OCI-LY3 (cell line): ENCODE measurements at regions not wholly inside any gene's neighbourhood (a gene's known extent, or its start where the extent isn't known, plus 50 kb on each side); places are given as distances from the start of the nearest gene placed in this dataset.

Source experiments
- H2AFZ ChIP-seq: fragments of 200-600, 300-600 bp; shearing (Covaris generic); 2 replicates; pipeline ENCODE4 v1.6.0; 2014; ENCODE audit warnings: antibody characterized with exemption, low read depth, low read length
- H3K27ac ChIP-seq: fragments of 200-600, 300-600 bp; sonication (generic); 2 replicates; pipeline ENCODE4 v1.5.1; 2014; ENCODE audit warnings: mild to moderate bottlenecking, low read length, moderate library complexity, mixed read lengths
- H3K27me3 ChIP-seq: fragments of 200-600, 300-600 bp; sonication (generic); 2 replicates; pipeline ENCODE4 v1.6.1; 2014; ENCODE audit warnings: low read depth, low read length, mixed read lengths
- H3K36me3 ChIP-seq: fragments of 200-600, 300-600 bp; sonication (generic); replicated peaks from 2 replicates; pipeline ENCODE3; 2014; ENCODE audit warnings: low read depth, low read length, mixed read lengths
- H3K4me1 ChIP-seq: fragments of 300-600, 200-600 bp; sonication (generic); 2 replicates; pipeline ENCODE4 v1.6.1; 2014; ENCODE audit warnings: low read length, mixed read lengths
- H3K4me2 ChIP-seq: fragments of 200-600, 300-600 bp; sonication (generic); 2 replicates; pipeline ENCODE4 v1.6.1; 2014; ENCODE audit warnings: low read length, mixed read lengths
- H3K4me3 ChIP-seq: fragments of 300-600, 200-600 bp; sonication (generic); 2 replicates; pipeline ENCODE4 v1.5.1; 2014; ENCODE audit warnings: antibody characterized with exemption, mild to moderate bottlenecking, low read length, moderate library complexity
- H3K79me2 ChIP-seq: fragments of 300-600, 200-600 bp; shearing (Covaris generic); 2 replicates; pipeline ENCODE4 v1.6.1; 2014; ENCODE audit warnings: mild to moderate bottlenecking, low read length, mixed read lengths
- H3K9ac ChIP-seq: fragments of 300-600, 200-600 bp; shearing (Covaris generic); 2 replicates; pipeline ENCODE4 v1.6.0; 2014; ENCODE audit warnings: mild to moderate bottlenecking, low read length, moderate library complexity
- H3K9me3 ChIP-seq: fragments of 200-600, 300-600 bp; shearing (Covaris generic); 2 replicates; pipeline ENCODE4 v1.6.1; 2014; ENCODE audit warnings: low read length, mixed read lengths; ENCODE audit not compliant: insufficient read depth
- H4K20me1 ChIP-seq: fragments of 200-600, 300-600 bp; sonication (generic); 2 replicates; pipeline ENCODE4 v1.6.1; 2016; ENCODE audit warnings: low read length, mixed read lengths; ENCODE audit not compliant: insufficient read depth
- CTCF ChIP-seq: fragments of 200-600, 300-600 bp; sonication (generic); IDR thresholded peaks from 2 replicates; pipeline ENCODE4 v1.5.1; 2014; ENCODE audit warnings: antibody characterized with exemption, low read length, low read depth
- EZH2phosphoT487 ChIP-seq: fragments of 200-600 bp; shearing (Covaris generic); IDR thresholded peaks from 2 replicates; pipeline ENCODE4 v1.6.1; 2018; ENCODE audit warnings: antibody characterized with exemption, mixed run types, low read depth

GRCh38 chr3:71951361-71951760, 166.4 kb upstream of the PROK2 start:
- H3K27ac ChIP-seq, result no peak overlapping the region
- no peaks in the 10 kb centered on the region for H3K36me3 ChIP-seq
- peaks cover 98% of the 10 kb centered on the region for H3K27me3 ChIP-seq
- H3K9ac ChIP-seq, result no peak overlapping the region
- no peak overlapping the region for H3K4me2 ChIP-seq
- H2AFZ ChIP-seq, result no peak overlapping the region
- peaks cover 7% of the 10 kb centered on the region for H3K4me1 ChIP-seq
- TF ChIP-seq EZH2phosphoT487 (no peak), CTCF (no peak)
- H3K79me2 ChIP-seq, result no peaks in the 10 kb centered on the region
- H3K9me3 ChIP-seq, result no peaks in the 10 kb centered on the region
- H4K20me1 ChIP-seq, result 0 out of 2 replicates have a peak, but pooled peaks cover 7% of the 10 kb centered on the region
- H3K4me3 ChIP-seq, result no peak overlapping the region

- Histone ChIP-seq H4K20me1 (0 out of 2 replicates have a peak, but pooled peaks cover 6% of the 10 kb centered on the region), H3K4me3 (no peak overlapping the region), H3K9me3 (no peaks in the 10 kb centered on the region), H3K27ac (no peak overlapping the region), H3K9ac (no peak overlapping the region), H2AFZ (no peak overlapping the region), H3K79me2 (no peaks in the 10 kb centered on the region), H3K27me3 (peaks cover 98% of the 10 kb centered on the region), H3K4me2 (no peak overlapping the region), H3K36me3 (no peaks in the 10 kb centered on the region), H3K4me1 (no peaks in the 10 kb centered on the region)
- no peak for TF ChIP-seq EZH2phosphoT487
- no peak for TF ChIP-seq CTCF
Measured at GRCh38 chr3:71949442-71949841, 164.5 kb upstream of the PROK2 start.

GRCh38 chr3:71944482-71945065, 159.6 kb upstream of the PROK2 start:
- Histone ChIP-seq H3K36me3 (no peaks in the 10 kb centered on the region), H3K9ac (no peak overlapping the region), H3K9me3 (no peaks in the 10 kb centered on the region), H3K27ac (no peak overlapping the region), H3K4me2 (no peak overlapping the region), H3K4me3 (no peak overlapping the region), H3K27me3 (peaks cover 90% of the 10 kb centered on the region), H3K4me1 (no peaks in the 10 kb centered on the region), H4K20me1 (0 out of 2 replicates have a peak, but pooled peaks cover 5% of the 10 kb centered on the region), H2AFZ (no peak overlapping the region), H3K79me2 (no peaks in the 10 kb centered on the region)
- TF ChIP-seq CTCF (no peak), EZH2phosphoT487 (no peak)

GRCh38 chr3:71942432-71943187, 157.7 kb upstream of the PROK2 start:
- no peaks in the 10 kb centered on the region for H3K36me3 ChIP-seq
- no peak overlapping the region for H3K4me2 ChIP-seq
- H3K4me3 ChIP-seq, result no peak overlapping the region
- H3K9ac ChIP-seq, result no peak overlapping the region
- H3K27ac ChIP-seq, result no peak overlapping the region
- H2AFZ ChIP-seq, result no peak overlapping the region
- H3K79me2 ChIP-seq, result no peaks in the 10 kb centered on the region
- TF ChIP-seq EZH2phosphoT487, result no peak
- TF ChIP-seq CTCF, result no peak
- 0 out of 2 replicates have a peak, but pooled peaks cover 6% of the 10 kb centered on the region for H4K20me1 ChIP-seq
- H3K27me3 ChIP-seq, result peaks cover 88% of the 10 kb centered on the region
- H3K4me1 ChIP-seq, result peaks cover 5% of the 10 kb centered on the region; the same call in 1 of the 2 replicates
- H3K9me3 ChIP-seq, result no peaks in the 10 kb centered on the region
